ENCODE measurements at regions not wholly inside any gene's neighbourhood (a gene's known extent, or its start where the extent isn't known, plus 50 kb on each side); places are given as distances from the start of the nearest gene placed in this dataset.

GRCh38 chr14:104420990-104421389, 158.6 kb upstream of the C14orf180 start:
- TF ChIP-seq NFIC (IDR thresholded peaks at IDR 0.05; ENCODE audit: borderline replicate concordance) (no peak), CTCF (IDR thresholded peaks at IDR 0.05) (no peak), IRF3 (IDR thresholded peaks at IDR 0.05; ENCODE audit: low read depth, low read length) (no peak), TAF1 (IDR thresholded peaks at IDR 0.05; ENCODE audit: borderline replicate concordance, low read depth, low read length) (no peak)

Measured in SK-N-SH (cell line).